ENCODE measurements at regions not wholly inside any gene's neighbourhood (a gene's known extent, or its start where the extent isn't known, plus 50 kb on each side); places are given as distances from the start of the nearest gene placed in this dataset.

DNA sequence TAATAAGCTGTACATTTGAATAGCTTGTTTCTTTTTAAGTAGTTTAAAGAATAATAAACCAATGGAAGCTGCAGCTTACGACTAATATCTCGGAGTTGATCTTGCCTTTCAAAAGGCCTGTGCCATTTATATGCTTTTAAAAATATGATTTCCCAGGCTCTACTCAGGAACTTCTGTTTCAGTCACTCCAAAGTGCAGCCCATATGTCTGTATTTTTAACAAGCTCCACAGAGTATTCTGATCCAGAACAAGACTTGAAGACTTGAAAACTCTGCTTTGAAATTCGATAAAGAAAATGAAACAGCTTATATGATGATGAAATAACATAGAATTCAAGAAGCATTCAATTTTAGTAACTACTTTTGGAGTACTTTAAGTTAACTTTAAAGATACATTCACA, 79.1 kb upstream of the PLPPR4 start:
- DNase-seq (ENCODE audit: low read depth) = no peak
- TF ChIP-seq, protein P1, sequence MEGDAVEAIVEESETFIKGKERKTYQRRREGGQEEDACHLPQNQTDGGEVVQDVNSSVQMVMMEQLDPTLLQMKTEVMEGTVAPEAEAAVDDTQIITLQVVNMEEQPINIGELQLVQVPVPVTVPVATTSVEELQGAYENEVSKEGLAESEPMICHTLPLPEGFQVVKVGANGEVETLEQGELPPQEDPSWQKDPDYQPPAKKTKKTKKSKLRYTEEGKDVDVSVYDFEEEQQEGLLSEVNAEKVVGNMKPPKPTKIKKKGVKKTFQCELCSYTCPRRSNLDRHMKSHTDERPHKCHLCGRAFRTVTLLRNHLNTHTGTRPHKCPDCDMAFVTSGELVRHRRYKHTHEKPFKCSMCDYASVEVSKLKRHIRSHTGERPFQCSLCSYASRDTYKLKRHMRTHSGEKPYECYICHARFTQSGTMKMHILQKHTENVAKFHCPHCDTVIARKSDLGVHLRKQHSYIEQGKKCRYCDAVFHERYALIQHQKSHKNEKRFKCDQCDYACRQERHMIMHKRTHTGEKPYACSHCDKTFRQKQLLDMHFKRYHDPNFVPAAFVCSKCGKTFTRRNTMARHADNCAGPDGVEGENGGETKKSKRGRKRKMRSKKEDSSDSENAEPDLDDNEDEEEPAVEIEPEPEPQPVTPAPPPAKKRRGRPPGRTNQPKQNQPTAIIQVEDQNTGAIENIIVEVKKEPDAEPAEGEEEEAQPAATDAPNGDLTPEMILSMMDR (conservative IDR thresholded peaks at IDR 0.05; ENCODE audit: control insufficient read depth, insufficient read depth, low read depth, low read length) = no peak
- H3K4me3 ChIP-seq (ENCODE audit: control insufficient read depth, low read depth, low read length) = no peak overlapping the region

DNA sequence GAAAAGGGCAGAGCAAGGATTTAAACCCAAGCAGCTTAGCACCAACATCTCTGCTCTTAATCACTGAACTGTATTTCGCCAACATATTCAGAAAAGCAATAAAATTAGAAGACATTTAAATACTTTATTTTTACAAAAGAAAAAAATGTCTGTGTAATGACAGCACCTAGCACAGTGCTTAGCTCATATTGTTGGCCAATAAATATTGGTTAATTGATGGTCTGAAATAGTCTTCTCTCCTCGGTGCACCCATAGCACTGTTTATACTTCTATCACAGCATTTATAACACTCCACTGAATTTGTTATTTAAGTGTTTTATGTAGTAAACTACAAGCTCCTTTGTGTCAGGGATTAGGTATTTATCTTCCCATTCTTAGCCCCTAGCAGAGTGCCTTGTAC, 70.9 kb upstream of the PLPPR4 start:
- DNase-seq (ENCODE audit: low read depth) = no peak
- H3K4me3 ChIP-seq (ENCODE audit: control insufficient read depth, low read depth, low read length) = no peak overlapping the region
- TF ChIP-seq, protein P1 (conservative IDR thresholded peaks at IDR 0.05; ENCODE audit: control insufficient read depth, insufficient read depth, low read depth, low read length) = no peak

DNA sequence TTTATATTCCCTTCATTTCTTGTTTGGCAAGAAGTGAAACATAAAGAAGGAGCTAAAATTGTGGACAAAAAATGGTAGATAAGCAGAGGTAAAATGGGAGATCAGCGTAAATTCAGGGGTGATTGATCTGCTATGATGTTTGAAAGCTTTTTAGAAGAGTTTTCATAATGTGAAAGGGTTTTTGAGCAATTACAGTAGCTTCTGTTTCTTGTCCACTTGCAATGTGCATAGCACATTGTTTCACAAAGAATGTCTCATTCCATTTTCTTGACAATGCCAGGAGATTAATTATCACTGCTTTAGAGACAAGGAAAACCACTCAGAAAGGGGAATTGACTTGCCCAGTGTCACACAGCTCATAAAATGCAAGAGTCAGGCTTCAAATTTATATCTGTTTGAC, 65.9 kb upstream of the PLPPR4 start:
- no peak overlapping the region for H3K4me3 ChIP-seq (ENCODE audit: control insufficient read depth, low read depth, low read length)
- DNase-seq (ENCODE audit: low read depth) = no peak
- TF ChIP-seq, protein P1 (conservative IDR thresholded peaks at IDR 0.05; ENCODE audit: control insufficient read depth, insufficient read depth, low read depth, low read length) = no peak

DNA sequence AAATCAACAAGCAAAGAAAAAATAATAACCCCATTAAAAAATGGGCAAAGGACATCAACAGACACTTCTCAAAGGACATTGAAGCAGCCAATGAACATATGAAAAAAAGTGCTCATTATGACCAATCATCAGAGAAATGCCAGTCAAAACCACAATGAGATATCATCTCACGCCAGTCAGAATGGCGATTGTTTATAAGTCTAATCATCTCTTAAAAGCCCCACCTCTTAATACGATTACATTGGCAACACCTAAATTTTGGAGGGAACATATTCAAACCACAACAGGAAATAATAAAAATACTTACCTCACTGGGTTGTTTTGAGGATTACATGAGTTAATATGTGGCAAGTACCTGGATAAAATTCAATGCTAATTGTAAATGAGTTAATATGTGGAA, 57.1 kb upstream of the PLPPR4 start:
- H3K4me3 ChIP-seq (ENCODE audit: control insufficient read depth, low read depth, low read length) = no peak overlapping the region
- no peak for DNase-seq (ENCODE audit: low read depth)
- TF ChIP-seq, protein P1 (conservative IDR thresholded peaks at IDR 0.05; ENCODE audit: control insufficient read depth, insufficient read depth, low read depth, low read length) = no peak
